GM12878 (cell line): ENCODE measurements at regions not wholly inside any gene's neighbourhood (a gene's known extent, or its start where the extent isn't known, plus 50 kb on each side); places are given as distances from the start of the nearest gene placed in this dataset.
"Not testable (repeated sequence)": the region's sequence is repeated elsewhere in the genome, so short reads cannot be mapped to it uniquely, and the experiment has no call there.

Source experiments
- EZH2 ChIP-seq: IDR thresholded peaks from 2 replicates; pipeline ENCODE4 v1.6.1; 2012; ENCODE audit warnings: low read depth, mild to moderate bottlenecking, control low read depth, inconsistent platforms, low read length, borderline replicate concordance; ENCODE audit not compliant: control insufficient read depth
- JUNB ChIP-seq: IDR thresholded peaks from 2 replicates; pipeline ENCODE4 v1.6.1; 2016; ENCODE audit warnings: antibody characterized with exemption, mild to moderate bottlenecking
- POLR2A ChIP-seq: IDR thresholded peaks from 2 replicates; pipeline ENCODE4 v1.6.1; 2011; ENCODE audit warnings: low read depth, mild to moderate bottlenecking, low read length
- SP1 ChIP-seq: IDR thresholded peaks from one replicate; pipeline ENCODE4 v1.6.1; 2011; ENCODE audit warnings: low read depth, low read length
- TAF1 ChIP-seq: IDR thresholded peaks from 2 replicates; pipeline ENCODE4 v1.6.1; 2011; ENCODE audit warnings: mild to moderate bottlenecking, low read depth, low read length, borderline replicate concordance
- ZNF274 ChIP-seq: IDR thresholded peaks from one replicate; pipeline ENCODE4 v1.8.0; 2011; ENCODE audit not compliant: insufficient read length, insufficient read depth
- TF ChIP-seq, protein P1 (sequence below), 3 experiments: IDR thresholded peaks in 2 of 3; conservative IDR thresholded peaks in 1 of 3; 2 replicates each; pipeline ENCODE4 v1.5.1; 2011; ENCODE audit warnings: low read depth in 3 of 3, low read length in 3 of 3, mild to moderate bottlenecking in 3 of 3, control low read depth in 2 of 3, moderate library complexity in 2 of 3, inconsistent platforms in 1 of 3, mixed read lengths in 1 of 3; ENCODE audit not compliant: control insufficient read depth in 2 of 3, insufficient read depth in 1 of 3; ENCODE audit errors: extremely low read depth in 1 of 3

DNA sequence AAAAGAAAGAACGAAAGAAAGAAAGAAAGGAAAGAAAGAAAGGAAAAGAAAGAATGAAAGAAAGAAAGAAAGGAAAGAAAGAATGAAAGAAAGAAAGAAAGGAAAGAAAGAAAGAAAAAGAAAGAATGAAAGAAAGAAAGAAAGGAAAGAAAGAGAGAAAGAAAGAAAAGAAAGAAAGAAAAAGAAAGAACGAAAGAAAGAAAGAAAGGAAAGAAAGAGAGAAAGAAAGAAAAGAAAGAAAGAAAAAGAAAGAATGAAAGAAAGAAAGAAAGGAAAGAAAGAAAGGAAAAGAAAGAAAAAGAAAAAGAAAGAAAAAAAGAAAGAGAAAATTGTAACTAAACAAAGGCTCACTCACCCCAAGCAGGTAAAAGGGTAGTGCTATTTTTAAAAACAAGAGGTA lies 160.7 kb upstream of the TRPM3 start:
- TF ChIP-seq, protein P1, sequence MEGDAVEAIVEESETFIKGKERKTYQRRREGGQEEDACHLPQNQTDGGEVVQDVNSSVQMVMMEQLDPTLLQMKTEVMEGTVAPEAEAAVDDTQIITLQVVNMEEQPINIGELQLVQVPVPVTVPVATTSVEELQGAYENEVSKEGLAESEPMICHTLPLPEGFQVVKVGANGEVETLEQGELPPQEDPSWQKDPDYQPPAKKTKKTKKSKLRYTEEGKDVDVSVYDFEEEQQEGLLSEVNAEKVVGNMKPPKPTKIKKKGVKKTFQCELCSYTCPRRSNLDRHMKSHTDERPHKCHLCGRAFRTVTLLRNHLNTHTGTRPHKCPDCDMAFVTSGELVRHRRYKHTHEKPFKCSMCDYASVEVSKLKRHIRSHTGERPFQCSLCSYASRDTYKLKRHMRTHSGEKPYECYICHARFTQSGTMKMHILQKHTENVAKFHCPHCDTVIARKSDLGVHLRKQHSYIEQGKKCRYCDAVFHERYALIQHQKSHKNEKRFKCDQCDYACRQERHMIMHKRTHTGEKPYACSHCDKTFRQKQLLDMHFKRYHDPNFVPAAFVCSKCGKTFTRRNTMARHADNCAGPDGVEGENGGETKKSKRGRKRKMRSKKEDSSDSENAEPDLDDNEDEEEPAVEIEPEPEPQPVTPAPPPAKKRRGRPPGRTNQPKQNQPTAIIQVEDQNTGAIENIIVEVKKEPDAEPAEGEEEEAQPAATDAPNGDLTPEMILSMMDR (IDR thresholded peaks at IDR 0.05 in 2 of 3, conservative IDR thresholded peaks at IDR 0.05 in 1 of 3; ENCODE audit: control insufficient read depth in 2 of 3, extremely low read depth in 1 of 3, insufficient read depth in 1 of 3, low read depth in 3 of 3, low read length in 3 of 3): not testable (repeated sequence)
- not testable (repeated sequence) for TF ChIP-seq EZH2, ZNF274, TAF1, SP1, JUNB, POLR2A
